ENCODE measurements at regions not wholly inside any gene's neighbourhood (a gene's known extent, or its start where the extent isn't known, plus 50 kb on each side); places are given as distances from the start of the nearest gene placed in this dataset.

DNA sequence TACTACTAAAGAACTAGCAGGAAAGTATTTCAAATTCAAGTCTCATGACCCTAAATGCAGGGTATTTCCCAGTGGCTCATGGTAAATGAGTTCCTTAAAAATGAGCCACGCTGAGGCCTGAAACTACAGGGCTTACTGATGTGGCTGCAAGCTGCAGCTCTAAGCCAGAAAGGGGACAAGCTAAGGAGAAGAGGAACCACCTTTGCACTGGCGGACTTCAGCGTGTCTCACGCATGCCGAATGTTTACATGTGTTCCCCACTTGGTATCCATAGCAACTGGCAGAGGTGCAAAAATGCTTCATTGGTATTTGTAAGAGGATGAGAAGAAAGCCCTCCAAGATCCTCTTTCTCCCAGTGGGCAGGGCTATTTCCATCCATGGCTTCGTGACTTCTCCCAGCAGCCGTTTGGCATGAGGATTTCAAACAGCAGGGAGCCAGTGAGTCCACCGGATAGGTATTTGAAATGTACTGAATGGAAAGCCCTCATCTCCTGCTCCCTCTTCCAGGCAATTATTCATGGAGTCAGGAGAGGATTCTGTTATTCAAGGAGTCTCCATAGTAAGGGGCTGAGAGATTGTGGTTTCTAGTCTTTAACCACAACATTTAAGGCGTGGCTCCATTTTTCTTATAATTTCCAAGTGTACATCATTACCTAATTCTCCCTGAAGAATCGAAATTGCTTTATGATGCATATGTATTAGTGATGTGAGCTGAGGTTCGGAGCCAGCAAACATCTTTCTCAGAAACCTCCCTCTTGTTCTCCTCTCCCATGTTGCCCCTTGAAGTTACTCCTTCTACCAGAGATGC, 55.3 kb upstream of the CD44 start:
- H3K4me1 ChIP-seq (ENCODE audit: control insufficient read depth in 2 of 3, insufficient read depth in 2 of 3, low read depth in 1 of 3, low read length in 3 of 3) = peaks cover 0 to 10% (median 0%) of the 10 kb centered on the region in 3 donors
- H3K9me3 ChIP-seq (ENCODE audit: control insufficient read depth in 2 of 3, insufficient read depth in 1 of 3, low read length in 3 of 3) = no peaks in the 10 kb centered on the region
- FAIRE-seq = no peak
- H3K27me3 ChIP-seq (ENCODE audit: control insufficient read depth, insufficient read depth, low read length) = no peaks in the 10 kb centered on the region
- H3K9ac ChIP-seq (ENCODE audit: low read length in 3 of 3) = no peak overlapping the region
- peak in 2 of 5 donors; percentile 21 to 67 for DNase-seq
- no peaks in the 10 kb centered on the region for H3K36me3 ChIP-seq (ENCODE audit: control insufficient read depth in 2 of 3, insufficient read depth in 3 of 3, low read length in 3 of 3)
- no peak overlapping the region for H3K27ac ChIP-seq (ENCODE audit: low read depth in 2 of 2, low read length in 2 of 2)
- H3K4me3 ChIP-seq (ENCODE audit: low read length in 3 of 3) = no peak overlapping the region
- intact Hi-C loops (cut with DNase I) = no loop called here
- TF ChIP-seq, protein P1, sequence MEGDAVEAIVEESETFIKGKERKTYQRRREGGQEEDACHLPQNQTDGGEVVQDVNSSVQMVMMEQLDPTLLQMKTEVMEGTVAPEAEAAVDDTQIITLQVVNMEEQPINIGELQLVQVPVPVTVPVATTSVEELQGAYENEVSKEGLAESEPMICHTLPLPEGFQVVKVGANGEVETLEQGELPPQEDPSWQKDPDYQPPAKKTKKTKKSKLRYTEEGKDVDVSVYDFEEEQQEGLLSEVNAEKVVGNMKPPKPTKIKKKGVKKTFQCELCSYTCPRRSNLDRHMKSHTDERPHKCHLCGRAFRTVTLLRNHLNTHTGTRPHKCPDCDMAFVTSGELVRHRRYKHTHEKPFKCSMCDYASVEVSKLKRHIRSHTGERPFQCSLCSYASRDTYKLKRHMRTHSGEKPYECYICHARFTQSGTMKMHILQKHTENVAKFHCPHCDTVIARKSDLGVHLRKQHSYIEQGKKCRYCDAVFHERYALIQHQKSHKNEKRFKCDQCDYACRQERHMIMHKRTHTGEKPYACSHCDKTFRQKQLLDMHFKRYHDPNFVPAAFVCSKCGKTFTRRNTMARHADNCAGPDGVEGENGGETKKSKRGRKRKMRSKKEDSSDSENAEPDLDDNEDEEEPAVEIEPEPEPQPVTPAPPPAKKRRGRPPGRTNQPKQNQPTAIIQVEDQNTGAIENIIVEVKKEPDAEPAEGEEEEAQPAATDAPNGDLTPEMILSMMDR (IDR thresholded peaks at IDR 0.05; ENCODE audit: borderline replicate concordance, extremely low read depth, insufficient read depth) = no peak

DNA sequence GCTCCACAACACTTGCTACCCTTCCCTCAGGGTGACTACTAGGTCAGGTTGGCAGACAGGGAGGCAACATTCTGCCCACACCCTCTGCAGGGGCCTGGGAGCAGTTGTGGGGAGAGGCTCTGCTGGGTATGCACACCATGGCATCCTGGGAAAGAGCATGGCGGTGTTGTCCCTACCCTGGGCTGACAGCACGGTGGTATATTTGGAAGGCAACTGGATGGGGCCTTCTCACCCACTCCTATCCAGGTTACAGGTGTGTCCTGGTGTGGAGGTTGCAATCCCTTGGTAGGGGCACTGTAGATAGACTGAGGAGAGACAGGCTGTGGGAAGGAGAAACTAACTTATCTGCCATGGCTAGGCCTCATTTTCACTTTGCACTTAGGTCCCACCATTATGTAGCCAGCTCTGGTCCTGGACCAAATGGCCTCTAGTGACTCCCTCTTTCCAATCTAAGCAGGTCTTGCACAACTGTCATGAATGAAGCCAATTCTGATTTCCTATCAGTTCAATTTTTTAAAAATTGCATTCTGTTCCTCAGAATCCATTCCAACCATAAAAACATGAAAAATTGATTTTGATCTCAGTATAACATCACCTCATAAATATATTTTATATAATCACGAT, 54.0 kb upstream of the CD44 start:
- H3K27ac ChIP-seq (ENCODE audit: low read depth in 2 of 2, low read length in 2 of 2) = no peak overlapping the region
- no peaks in the 10 kb centered on the region for H3K36me3 ChIP-seq (ENCODE audit: control insufficient read depth in 2 of 3, insufficient read depth in 3 of 3, low read length in 3 of 3)
- FAIRE-seq (no peak), DNase-seq (no peak)
- H3K9ac ChIP-seq (ENCODE audit: low read length in 3 of 3) = no peak overlapping the region
- H3K4me1 ChIP-seq (ENCODE audit: control insufficient read depth in 2 of 3, insufficient read depth in 2 of 3, low read depth in 1 of 3, low read length in 3 of 3) = peaks cover 0 to 10% (median 0%) of the 10 kb centered on the region in 3 donors
- no peaks in the 10 kb centered on the region for H3K9me3 ChIP-seq (ENCODE audit: control insufficient read depth in 2 of 3, insufficient read depth in 1 of 3, low read length in 3 of 3)
- TF ChIP-seq, protein P1 (IDR thresholded peaks at IDR 0.05; ENCODE audit: borderline replicate concordance, extremely low read depth, insufficient read depth) = no peak
- no peaks in the 10 kb centered on the region for H3K27me3 ChIP-seq (ENCODE audit: control insufficient read depth, insufficient read depth, low read length)
- no peak overlapping the region for H3K4me3 ChIP-seq (ENCODE audit: low read length in 3 of 3)
- intact Hi-C loops (cut with DNase I) = no loop called here

DNA sequence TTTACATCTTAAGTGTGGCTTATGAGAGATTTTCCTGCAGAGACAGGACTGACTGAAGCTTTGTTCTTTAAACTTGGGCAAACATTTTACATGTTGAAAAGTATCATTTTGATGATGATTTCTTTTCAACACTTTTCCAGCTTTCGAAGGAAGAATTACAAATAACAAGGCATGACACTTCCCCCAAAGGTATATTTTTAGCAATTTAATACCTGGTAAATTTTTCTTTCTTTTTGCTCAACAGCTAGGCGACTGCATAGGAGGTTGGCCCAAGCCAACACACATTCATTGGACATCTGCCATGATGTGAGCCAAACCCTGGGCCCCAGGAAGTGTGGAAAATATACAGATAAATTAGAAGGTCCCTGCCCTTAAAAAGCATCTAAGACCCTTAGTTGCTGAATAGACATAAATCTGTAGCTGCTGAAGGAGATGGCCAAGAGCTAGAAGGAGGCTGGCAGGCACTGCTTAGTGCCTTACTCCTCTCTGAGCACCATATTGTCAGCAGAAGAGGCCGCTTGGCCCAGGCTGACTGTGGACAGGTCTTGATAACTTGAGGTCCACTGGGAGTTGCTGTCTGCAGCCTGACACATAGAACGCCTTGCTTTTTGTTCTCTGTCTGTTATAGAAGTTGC, 53.3 kb upstream of the CD44 start:
- Histone ChIP-seq H3K27me3 (ENCODE audit: control insufficient read depth, insufficient read depth, low read length) (no peaks in the 10 kb centered on the region), H3K9ac (ENCODE audit: low read length in 3 of 3) (no peak overlapping the region), H3K4me1 (ENCODE audit: control insufficient read depth in 2 of 3, insufficient read depth in 2 of 3, low read depth in 1 of 3, low read length in 3 of 3) (peaks cover 0 to 10% (median 0%) of the 10 kb centered on the region in 3 donors), H3K36me3 (ENCODE audit: control insufficient read depth in 2 of 3, insufficient read depth in 3 of 3, low read length in 3 of 3) (no peaks in the 10 kb centered on the region), H3K9me3 (ENCODE audit: control insufficient read depth in 2 of 3, insufficient read depth in 1 of 3, low read length in 3 of 3) (no peaks in the 10 kb centered on the region), H3K4me3 (ENCODE audit: low read length in 3 of 3) (no peak overlapping the region), H3K27ac (ENCODE audit: low read depth in 2 of 2, low read length in 2 of 2) (no peak overlapping the region)
- FAIRE-seq (no peak), DNase-seq (no peak)
- intact Hi-C loops (cut with DNase I) = no loop called here
- TF ChIP-seq, protein P1 (IDR thresholded peaks at IDR 0.05; ENCODE audit: borderline replicate concordance, extremely low read depth, insufficient read depth) = no peak
